Loucy (cell line): ENCODE measurements at regions not wholly inside any gene's neighbourhood (a gene's known extent, or its start where the extent isn't known, plus 50 kb on each side); places are given as distances from the start of the nearest gene placed in this dataset.

ENCODE experiments used
- H2AFZ ChIP-seq: fragments of 200-600 bp; sonication (generic); 2 replicates; pipeline ENCODE4 v1.6.0; 2016; ENCODE audit warnings: antibody characterized with exemption, mild to moderate bottlenecking, low read length, moderate library complexity
- H3F3A ChIP-seq: fragments of 200-600 bp; 2 replicates; pipeline ENCODE4 v1.6.0; 2016; ENCODE audit warnings: antibody characterized with exemption, low read depth, mild to moderate bottlenecking
- H3K27me3 ChIP-seq: fragments of 200-600 bp; sonication (generic); 2 replicates; pipeline ENCODE4 v1.6.1; 2014; ENCODE audit warnings: low read length, mild to moderate bottlenecking; ENCODE audit not compliant: insufficient read depth, poor library complexity, severe bottlenecking
- H3K36me3 ChIP-seq: fragments of 200-600 bp; sonication (generic); 2 replicates; pipeline ENCODE4 v1.6.1; 2016; ENCODE audit warnings: low read length; ENCODE audit not compliant: insufficient read depth
- H3K4me1 ChIP-seq: fragments of 200-600 bp; sonication (generic); 2 replicates; pipeline ENCODE4 v1.5.1; 2014; ENCODE audit warnings: low read length, mild to moderate bottlenecking; ENCODE audit not compliant: insufficient read depth, poor library complexity, severe bottlenecking
- H3K4me2 ChIP-seq: fragments of 200-600 bp; sonication (generic); 2 replicates; pipeline ENCODE4 v1.6.0; 2014; ENCODE audit warnings: antibody characterized with exemption, low read length, low read depth, mild to moderate bottlenecking; ENCODE audit not compliant: poor library complexity, severe bottlenecking
- H3K4me3 ChIP-seq: fragments of 200-600 bp; sonication (generic); 2 replicates; pipeline ENCODE4 v1.5.1; 2014; ENCODE audit warnings: low read length, mild to moderate bottlenecking, mixed read lengths; ENCODE audit not compliant: poor library complexity, severe bottlenecking
- H3K79me2 ChIP-seq: fragments of 200-600 bp; sonication (generic); 2 replicates; pipeline ENCODE4 v1.6.1; 2014; ENCODE audit warnings: low read length; ENCODE audit not compliant: insufficient read depth
- H3K9ac ChIP-seq: fragments of 200-600 bp; sonication (generic); 2 replicates; pipeline ENCODE4 v1.6.0; 2014; ENCODE audit warnings: mild to moderate bottlenecking, low read depth, low read length, moderate library complexity; ENCODE audit not compliant: poor library complexity, severe bottlenecking
- H3K9me2 ChIP-seq: fragments of 200-600 bp; sonication (generic); replicated peaks from 2 replicates; pipeline ENCODE4 v1.6.1; 2016; ENCODE audit warnings: low read depth, low read length, mixed read lengths
- H3K9me3 ChIP-seq: fragments of 200-600 bp; sonication (generic); 2 replicates; pipeline ENCODE4 v1.6.1; 2014; ENCODE audit warnings: mild to moderate bottlenecking, antibody characterized with exemption, low read length, low read depth; ENCODE audit not compliant: insufficient read depth
- H4K20me1 ChIP-seq: fragments of 200-600 bp; sonication (generic); 2 replicates; pipeline ENCODE4 v1.6.0; 2014; ENCODE audit warnings: antibody characterized with exemption, low read length, mild to moderate bottlenecking; ENCODE audit not compliant: insufficient read depth, poor library complexity, severe bottlenecking
- CTCF ChIP-seq: fragments of 200-600 bp; sonication (generic); conservative IDR thresholded peaks from 2 replicates; pipeline ENCODE4 v1.5.1; 2014; ENCODE audit warnings: mild to moderate bottlenecking, antibody characterized with exemption, low read length
- EZH2phosphoT487 ChIP-seq: fragments of 200-600 bp; IDR thresholded peaks from 2 replicates; pipeline ENCODE4 v1.6.1; 2018; ENCODE audit warnings: antibody characterized with exemption, mild to moderate bottlenecking, moderate library complexity, borderline replicate concordance

DNA sequence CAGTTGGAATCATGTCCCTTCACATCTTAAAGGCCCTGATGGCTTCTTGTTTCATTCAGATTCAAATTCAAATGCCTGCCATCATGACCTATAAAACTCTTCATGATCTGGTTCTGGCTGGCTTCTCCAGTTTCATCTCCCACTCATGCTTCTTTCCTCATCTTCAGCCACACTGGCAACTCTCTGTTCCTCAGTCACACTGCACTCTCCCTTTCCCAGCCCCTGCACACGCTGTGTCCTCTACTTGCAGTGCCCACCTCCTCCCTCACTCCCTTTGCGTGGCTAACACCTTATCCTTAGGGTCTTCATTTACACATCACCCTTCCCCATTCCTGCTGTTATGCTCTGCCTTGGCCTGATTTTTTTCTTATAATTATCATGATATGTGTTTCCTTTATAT, 120.6 kb upstream of the LMO4 start:
- no peak for TF ChIP-seq CTCF
- no peak for TF ChIP-seq EZH2phosphoT487
- Histone ChIP-seq H3K4me1 (no peaks in the 10 kb centered on the region), H3K9ac (no peak overlapping the region), H3K27me3 (no peaks in the 10 kb centered on the region), H3K79me2 (no peaks in the 10 kb centered on the region), H4K20me1 (no peaks in the 10 kb centered on the region), H3K4me2 (no peak overlapping the region), H3K36me3 (no peaks in the 10 kb centered on the region), H2AFZ (no peak overlapping the region), H3K9me3 (no peaks in the 10 kb centered on the region), H3K9me2 (no peaks in the 10 kb centered on the region), H3K4me3 (no peak overlapping the region), H3F3A (no peaks in the 10 kb centered on the region)

GRCh38 chr1:87208931-87209330, 119.7 kb upstream of the LMO4 start:
- H3K36me3 ChIP-seq = no peaks in the 10 kb centered on the region
- H3K4me2 ChIP-seq = no peak overlapping the region
- no peaks in the 10 kb centered on the region for H3K9me2 ChIP-seq
- TF ChIP-seq CTCF (no peak), EZH2phosphoT487 (no peak)
- no peak overlapping the region for H2AFZ ChIP-seq
- H3F3A ChIP-seq = no peaks in the 10 kb centered on the region
- H4K20me1 ChIP-seq = no peaks in the 10 kb centered on the region
- H3K9ac ChIP-seq = no peak overlapping the region
- H3K4me3 ChIP-seq = no peak overlapping the region
- H3K79me2 ChIP-seq = no peaks in the 10 kb centered on the region
- H3K4me1 ChIP-seq = no peaks in the 10 kb centered on the region
- H3K27me3 ChIP-seq = no peaks in the 10 kb centered on the region
- no peaks in the 10 kb centered on the region for H3K9me3 ChIP-seq

GRCh38 chr1:87210151-87210550, 118.5 kb upstream of the LMO4 start:
- no peaks in the 10 kb centered on the region for H3K36me3 ChIP-seq
- no peaks in the 10 kb centered on the region for H4K20me1 ChIP-seq
- no peaks in the 10 kb centered on the region for H3K27me3 ChIP-seq
- no peak overlapping the region for H2AFZ ChIP-seq
- no peaks in the 10 kb centered on the region for H3F3A ChIP-seq
- H3K4me3 ChIP-seq = no peak overlapping the region
- no peaks in the 10 kb centered on the region for H3K9me3 ChIP-seq
- H3K9me2 ChIP-seq = no peaks in the 10 kb centered on the region
- H3K9ac ChIP-seq = no peak overlapping the region
- H3K79me2 ChIP-seq = no peaks in the 10 kb centered on the region
- no peaks in the 10 kb centered on the region for H3K4me1 ChIP-seq
- TF ChIP-seq EZH2phosphoT487 (no peak), CTCF (no peak)
- no peak overlapping the region for H3K4me2 ChIP-seq
